Liver (tissue), 8 donors: ENCODE measurements at regions not wholly inside any gene's neighbourhood (a gene's known extent, or its start where the extent isn't known, plus 50 kb on each side); places are given as distances from the start of the nearest gene placed in this dataset.

Experiments used
- DNase-seq: peaks from one replicate; pipeline ENCODE4 v3.0.0-alpha.2; 2017; ENCODE audit warnings: low spot score
- H3K27ac ChIP-seq, 2 donors: one replicate each; pipeline ENCODE4 v1.7.0; 2013; ENCODE audit warnings: inconsistent platforms in 2 of 2, low read length in 2 of 2, control low read depth in 1 of 2, low read depth in 1 of 2, mild to moderate bottlenecking in 1 of 2
- H3K27me3 ChIP-seq, 4 donors: one replicate each; pipeline versions ENCODE4 v1.6.1 to v1.7.0; 2013; ENCODE audit warnings: low read length in 3 of 4, inconsistent platforms in 1 of 4, mild to moderate bottlenecking in 1 of 4, moderate library complexity in 1 of 4; ENCODE audit not compliant: control insufficient read depth in 4 of 4, insufficient read depth in 4 of 4
- H3K36me3 ChIP-seq, 4 donors: one replicate each; pipeline versions ENCODE4 v1.6.1 to v1.7.0; 2013; ENCODE audit warnings: low read length in 3 of 4, mild to moderate bottlenecking in 3 of 4, low read depth in 1 of 4, moderate library complexity in 1 of 4; ENCODE audit not compliant: control insufficient read depth in 4 of 4, insufficient read depth in 3 of 4
- H3K4me1 ChIP-seq, 4 donors: one replicate each; pipeline versions ENCODE4 v1.6.1 to v1.7.0; 2013; ENCODE audit warnings: low read length in 3 of 4, mild to moderate bottlenecking in 3 of 4, moderate library complexity in 1 of 4; ENCODE audit not compliant: control insufficient read depth in 4 of 4, insufficient read depth in 4 of 4
- H3K4me3 ChIP-seq, 3 donors: one replicate each; pipeline versions ENCODE4 v1.6.1 to v1.7.0; 2013; ENCODE audit warnings: low read length in 3 of 3, control low read depth in 1 of 3, low read depth in 1 of 3, mild to moderate bottlenecking in 1 of 3
- H3K9ac ChIP-seq, 2 donors: one replicate each; pipeline ENCODE4 v1.7.0; 2013; ENCODE audit warnings: low read length in 2 of 2, mild to moderate bottlenecking in 2 of 2, moderate library complexity in 2 of 2, control low read depth in 1 of 2, low read depth in 1 of 2
- H3K9me3 ChIP-seq, 4 donors: one replicate each; pipeline versions ENCODE4 v1.6.1 to v1.7.0; 2013; ENCODE audit warnings: low read length in 3 of 4; ENCODE audit not compliant: control insufficient read depth in 4 of 4
- CTCF ChIP-seq: fragments of 150-350 bp; IDR thresholded peaks from 2 replicates; pipeline ENCODE4 v1.5.1; 2017; ENCODE audit warnings: improper control_type of control experiment, low read depth, low read length; ENCODE audit not compliant: missing input control
- EGR1 ChIP-seq, 2 donors: IDR thresholded peaks; 2 replicates each; pipeline ENCODE4 v1.6.1; 2016 to 2018; ENCODE audit warnings: antibody characterized with exemption in 2 of 2, low read depth in 2 of 2
- FOXA1 ChIP-seq: IDR thresholded peaks from 2 replicates; pipeline ENCODE4 v1.6.1; 2016; ENCODE audit warnings: antibody characterized with exemption
- FOXA2 ChIP-seq: IDR thresholded peaks from 2 replicates; pipeline ENCODE4 v1.6.1; 2016; ENCODE audit warnings: antibody characterized with exemption
- GABPA ChIP-seq, 2 donors: IDR thresholded peaks in 1 of 2; conservative IDR thresholded peaks in 1 of 2; 2 replicates each; pipeline ENCODE4 v1.6.1; 2016; ENCODE audit warnings: antibody characterized with exemption in 2 of 2, mild to moderate bottlenecking in 1 of 2, moderate library complexity in 1 of 2
- HNF4A ChIP-seq, 2 donors: conservative IDR thresholded peaks; 2 replicates each; pipeline ENCODE4 v1.6.1; 2016; ENCODE audit warnings: antibody characterized with exemption in 2 of 2, mild to moderate bottlenecking in 2 of 2
- HNF4G ChIP-seq: IDR thresholded peaks from 2 replicates; pipeline ENCODE4 v1.6.1; 2016; ENCODE audit warnings: antibody characterized with exemption
- JUND ChIP-seq, 2 donors: IDR thresholded peaks; 2 replicates each; pipeline ENCODE4 v1.6.1; 2016; ENCODE audit warnings: antibody characterized with exemption in 2 of 2
- MAX ChIP-seq: IDR thresholded peaks from 2 replicates; pipeline ENCODE4 v1.6.1; 2016; ENCODE audit warnings: antibody characterized with exemption
- NR2F2 ChIP-seq: IDR thresholded peaks from 2 replicates; pipeline ENCODE4 v1.6.1; 2016; ENCODE audit warnings: antibody characterized with exemption
- RAD21 ChIP-seq, 2 donors: IDR thresholded peaks; 2 replicates each; pipeline ENCODE4 v1.6.1; 2016; ENCODE audit warnings: antibody characterized with exemption in 2 of 2, mild to moderate bottlenecking in 2 of 2
- RXRA ChIP-seq, 2 donors: IDR thresholded peaks; 2 replicates each; pipeline ENCODE4 v1.6.1; 2017 to 2018; ENCODE audit warnings: antibody characterized with exemption in 2 of 2, mild to moderate bottlenecking in 1 of 2
- TAF1 ChIP-seq: conservative IDR thresholded peaks from 2 replicates; pipeline ENCODE4 v1.6.1; 2016; ENCODE audit warnings: antibody characterized with exemption, mild to moderate bottlenecking
- WGBS: extraction: QIAGEN DNeasy Blood & Tissue Kit; methylation state at CpG from one replicate; pipeline ENCODE4 v1.1.7; 2013; 5-methylcytosine and 5-hydroxymethylcytosine counted together
- TF ChIP-seq, protein P1 (sequence below): IDR thresholded peaks from 2 replicates; pipeline ENCODE4 v1.6.1; 2016; ENCODE audit warnings: antibody characterized with exemption
- TF ChIP-seq, protein P2 (sequence below): IDR thresholded peaks from 2 replicates; pipeline ENCODE4 v1.6.1; 2016; ENCODE audit warnings: antibody characterized with exemption
- TF ChIP-seq, protein P3 (sequence below): IDR thresholded peaks from 2 replicates; pipeline ENCODE4 v1.6.1; 2016; ENCODE audit warnings: antibody characterized with exemption, mild to moderate bottlenecking
- donor health status: healthy.
- donor health status: healthy.
- donor health status: healthy.
- donor health status: healthy.
- donor health status: healthy.

GRCh38 chr16:73315645-73316044 is 267.7 kb upstream of the ZFHX3 start:
- Histone ChIP-seq H3K4me1 (no peaks in the 10 kb centered on the region), H3K4me3 (no peak overlapping the region), H3K9ac (no peak overlapping the region), H3K9me3 (peaks cover 0 to 3% (median 0%) of the 10 kb centered on the region in 4 donors), H3K27ac (no peak overlapping the region), H3K36me3 (no peaks in the 10 kb centered on the region), H3K27me3 (no peaks in the 10 kb centered on the region)
- DNase-seq = no peak
- WGBS = 74% methylated on average over 7 of the region's 7 CpGs
- no peak for TF ChIP-seq RAD21 (IDR thresholded peaks at IDR 0.05)
- no peak for TF ChIP-seq MAX
- TF ChIP-seq HNF4G = no peak
- no peak for TF ChIP-seq JUND (IDR thresholded peaks at IDR 0.05)
- TF ChIP-seq, protein P1, sequence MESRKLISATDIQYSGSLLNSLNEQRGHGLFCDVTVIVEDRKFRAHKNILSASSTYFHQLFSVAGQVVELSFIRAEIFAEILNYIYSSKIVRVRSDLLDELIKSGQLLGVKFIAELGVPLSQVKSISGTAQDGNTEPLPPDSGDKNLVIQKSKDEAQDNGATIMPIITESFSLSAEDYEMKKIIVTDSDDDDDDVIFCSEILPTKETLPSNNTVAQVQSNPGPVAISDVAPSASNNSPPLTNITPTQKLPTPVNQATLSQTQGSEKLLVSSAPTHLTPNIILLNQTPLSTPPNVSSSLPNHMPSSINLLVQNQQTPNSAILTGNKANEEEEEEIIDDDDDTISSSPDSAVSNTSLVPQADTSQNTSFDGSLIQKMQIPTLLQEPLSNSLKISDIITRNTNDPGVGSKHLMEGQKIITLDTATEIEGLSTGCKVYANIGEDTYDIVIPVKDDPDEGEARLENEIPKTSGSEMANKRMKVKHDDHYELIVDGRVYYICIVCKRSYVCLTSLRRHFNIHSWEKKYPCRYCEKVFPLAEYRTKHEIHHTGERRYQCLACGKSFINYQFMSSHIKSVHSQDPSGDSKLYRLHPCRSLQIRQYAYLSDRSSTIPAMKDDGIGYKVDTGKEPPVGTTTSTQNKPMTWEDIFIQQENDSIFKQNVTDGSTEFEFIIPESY = no peak
- TF ChIP-seq, protein P2, sequence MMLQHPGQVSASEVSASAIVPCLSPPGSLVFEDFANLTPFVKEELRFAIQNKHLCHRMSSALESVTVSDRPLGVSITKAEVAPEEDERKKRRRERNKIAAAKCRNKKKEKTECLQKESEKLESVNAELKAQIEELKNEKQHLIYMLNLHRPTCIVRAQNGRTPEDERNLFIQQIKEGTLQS = no peak
- TF ChIP-seq RXRA (IDR thresholded peaks at IDR 0.05) = no peak

GRCh38 chr16:73313950-73314349 is 266.0 kb upstream of the ZFHX3 start:
- H3K27me3 ChIP-seq = no peaks in the 10 kb centered on the region
- H3K9ac ChIP-seq = no peak overlapping the region
- TF ChIP-seq RXRA (IDR thresholded peaks at IDR 0.05) = no peak
- no peak for TF ChIP-seq FOXA1
- no peak for TF ChIP-seq RAD21 (IDR thresholded peaks at IDR 0.05)
- TF ChIP-seq TAF1 = no peak
- no peak for TF ChIP-seq CTCF
- TF ChIP-seq HNF4A (conservative IDR thresholded peaks at IDR 0.05) = no peak
- no peak for TF ChIP-seq HNF4G
- TF ChIP-seq FOXA2 = no peak
- TF ChIP-seq, protein P3, sequence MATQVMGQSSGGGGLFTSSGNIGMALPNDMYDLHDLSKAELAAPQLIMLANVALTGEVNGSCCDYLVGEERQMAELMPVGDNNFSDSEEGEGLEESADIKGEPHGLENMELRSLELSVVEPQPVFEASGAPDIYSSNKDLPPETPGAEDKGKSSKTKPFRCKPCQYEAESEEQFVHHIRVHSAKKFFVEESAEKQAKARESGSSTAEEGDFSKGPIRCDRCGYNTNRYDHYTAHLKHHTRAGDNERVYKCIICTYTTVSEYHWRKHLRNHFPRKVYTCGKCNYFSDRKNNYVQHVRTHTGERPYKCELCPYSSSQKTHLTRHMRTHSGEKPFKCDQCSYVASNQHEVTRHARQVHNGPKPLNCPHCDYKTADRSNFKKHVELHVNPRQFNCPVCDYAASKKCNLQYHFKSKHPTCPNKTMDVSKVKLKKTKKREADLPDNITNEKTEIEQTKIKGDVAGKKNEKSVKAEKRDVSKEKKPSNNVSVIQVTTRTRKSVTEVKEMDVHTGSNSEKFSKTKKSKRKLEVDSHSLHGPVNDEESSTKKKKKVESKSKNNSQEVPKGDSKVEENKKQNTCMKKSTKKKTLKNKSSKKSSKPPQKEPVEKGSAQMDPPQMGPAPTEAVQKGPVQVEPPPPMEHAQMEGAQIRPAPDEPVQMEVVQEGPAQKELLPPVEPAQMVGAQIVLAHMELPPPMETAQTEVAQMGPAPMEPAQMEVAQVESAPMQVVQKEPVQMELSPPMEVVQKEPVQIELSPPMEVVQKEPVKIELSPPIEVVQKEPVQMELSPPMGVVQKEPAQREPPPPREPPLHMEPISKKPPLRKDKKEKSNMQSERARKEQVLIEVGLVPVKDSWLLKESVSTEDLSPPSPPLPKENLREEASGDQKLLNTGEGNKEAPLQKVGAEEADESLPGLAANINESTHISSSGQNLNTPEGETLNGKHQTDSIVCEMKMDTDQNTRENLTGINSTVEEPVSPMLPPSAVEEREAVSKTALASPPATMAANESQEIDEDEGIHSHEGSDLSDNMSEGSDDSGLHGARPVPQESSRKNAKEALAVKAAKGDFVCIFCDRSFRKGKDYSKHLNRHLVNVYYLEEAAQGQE = no peak
- TF ChIP-seq NR2F2 = no peak
- TF ChIP-seq EGR1 (IDR thresholded peaks at IDR 0.05; ENCODE audit: low read depth in 2 of 2) = no peak
- TF ChIP-seq, protein P1 = no peak
- TF ChIP-seq GABPA (IDR thresholded peaks at IDR 0.05 in 1 of 2, conservative IDR thresholded peaks at IDR 0.05 in 1 of 2) = no peak
- peaks cover 0 to 3% (median 0%) of the 10 kb centered on the region in 4 donors for H3K9me3 ChIP-seq
- no peak overlapping the region for H3K4me3 ChIP-seq
- no peaks in the 10 kb centered on the region for H3K4me1 ChIP-seq
- 79% methylated on average over 2 of the region's 2 CpGs for WGBS
- no peak overlapping the region for H3K27ac ChIP-seq
- H3K36me3 ChIP-seq = no peaks in the 10 kb centered on the region
- no peak for DNase-seq
